Transverse colon (tissue), 4 donors: ENCODE measurements at regions not wholly inside any gene's neighbourhood (a gene's known extent, or its start where the extent isn't known, plus 50 kb on each side); places are given as distances from the start of the nearest gene placed in this dataset.

Experiments
- CTCF ChIP-seq, 5 experiments: fragments of 200-600 bp in 3 of 5; fragments of 450-650 bp in 2 of 5; sonication (generic) in 3 of 5; IDR thresholded peaks; 1 replicate in 2 of 5; 2 replicates in 3 of 5; pipeline ENCODE4 v1.5.1; 2016 to 2017; ENCODE audit warnings: antibody characterized with exemption in 5 of 5, inconsistent platforms in 3 of 5, mild to moderate bottlenecking in 2 of 5, moderate library complexity in 1 of 5
- EP300 ChIP-seq: sonication (generic); formaldehyde crosslinking; IDR thresholded peaks from one replicate; pipeline ENCODE4 v1.6.1; 2017; ENCODE audit warnings: antibody characterized with exemption, low read depth
- POLR2A ChIP-seq: fragments of 450-650 bp; IDR thresholded peaks from one replicate; pipeline ENCODE4 v1.6.1; 2016; ENCODE audit warnings: antibody characterized with exemption, mild to moderate bottlenecking, moderate library complexity
- POLR2AphosphoS5 ChIP-seq, 3 donors: sonication (generic); formaldehyde crosslinking; IDR thresholded peaks; one replicate each; pipeline ENCODE4 v1.6.1; 2016; ENCODE audit warnings: antibody characterized with exemption in 3 of 3

GRCh38 chr12:92385296-92385695 lies 239.7 kb upstream of the BTG1 start:
- TF ChIP-seq POLR2A (no peak), EP300 (no peak), CTCF (IDR thresholded peaks at IDR 0.05) (no peak), POLR2AphosphoS5 (IDR thresholded peaks at IDR 0.05) (no peak)
